Body of pancreas (tissue), 4 donors: ENCODE measurements at regions not wholly inside any gene's neighbourhood (a gene's known extent, or its start where the extent isn't known, plus 50 kb on each side); places are given as distances from the start of the nearest gene placed in this dataset.

ENCODE experiments used
- POLR2A ChIP-seq, 3 donors: fragments of 450-650 bp; IDR thresholded peaks; one replicate each; pipeline ENCODE4 v1.6.1; 2016; ENCODE audit warnings: antibody characterized with exemption in 3 of 3, mild to moderate bottlenecking in 2 of 3
- TF ChIP-seq, protein P1 (sequence below), 7 experiments: fragments of 450-650 bp in 4 of 7; fragments of 200-600 bp in 3 of 7; sonication (generic) in 3 of 7; IDR thresholded peaks; one replicate each; pipeline ENCODE4 v1.5.1; 2016 to 2019; ENCODE audit warnings: antibody characterized with exemption in 7 of 7

DNA sequence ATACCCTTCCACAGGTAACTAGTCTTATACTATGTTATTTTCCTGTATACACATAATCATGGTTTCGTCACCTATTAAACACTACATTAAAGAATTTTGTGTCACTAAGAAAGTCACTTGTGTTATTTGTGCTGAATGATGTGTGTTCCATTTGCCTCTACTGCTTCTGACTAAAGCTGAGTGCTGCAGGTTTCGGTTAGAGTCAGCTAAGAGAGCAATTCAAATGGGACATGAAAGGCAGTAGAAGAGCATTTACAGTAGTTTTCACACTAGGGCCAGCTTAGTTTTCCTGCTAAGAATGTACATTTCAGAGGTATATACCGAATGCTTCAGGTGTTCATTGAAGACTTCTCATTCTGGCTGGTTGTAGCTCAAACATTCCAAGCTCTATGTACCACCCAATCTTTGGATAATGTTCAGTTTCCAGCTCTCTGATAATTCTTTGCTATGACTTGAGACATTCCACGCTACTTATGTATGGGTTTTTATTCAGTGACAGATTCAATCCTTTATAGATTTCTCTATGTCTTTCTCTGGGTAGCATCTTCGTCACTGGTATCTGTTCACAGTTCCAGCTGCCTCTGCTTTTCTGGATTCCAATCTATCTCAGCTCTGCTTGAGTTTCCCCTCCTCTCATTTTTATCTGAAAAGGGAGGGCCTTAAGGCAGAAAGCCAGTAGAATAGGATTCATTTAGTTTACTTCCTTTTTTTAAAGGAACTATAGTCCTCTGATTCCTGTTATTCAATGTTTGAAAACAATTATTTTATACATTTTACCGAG lies 164.4 kb downstream of the CXXC4 start:
- TF ChIP-seq, protein P1, sequence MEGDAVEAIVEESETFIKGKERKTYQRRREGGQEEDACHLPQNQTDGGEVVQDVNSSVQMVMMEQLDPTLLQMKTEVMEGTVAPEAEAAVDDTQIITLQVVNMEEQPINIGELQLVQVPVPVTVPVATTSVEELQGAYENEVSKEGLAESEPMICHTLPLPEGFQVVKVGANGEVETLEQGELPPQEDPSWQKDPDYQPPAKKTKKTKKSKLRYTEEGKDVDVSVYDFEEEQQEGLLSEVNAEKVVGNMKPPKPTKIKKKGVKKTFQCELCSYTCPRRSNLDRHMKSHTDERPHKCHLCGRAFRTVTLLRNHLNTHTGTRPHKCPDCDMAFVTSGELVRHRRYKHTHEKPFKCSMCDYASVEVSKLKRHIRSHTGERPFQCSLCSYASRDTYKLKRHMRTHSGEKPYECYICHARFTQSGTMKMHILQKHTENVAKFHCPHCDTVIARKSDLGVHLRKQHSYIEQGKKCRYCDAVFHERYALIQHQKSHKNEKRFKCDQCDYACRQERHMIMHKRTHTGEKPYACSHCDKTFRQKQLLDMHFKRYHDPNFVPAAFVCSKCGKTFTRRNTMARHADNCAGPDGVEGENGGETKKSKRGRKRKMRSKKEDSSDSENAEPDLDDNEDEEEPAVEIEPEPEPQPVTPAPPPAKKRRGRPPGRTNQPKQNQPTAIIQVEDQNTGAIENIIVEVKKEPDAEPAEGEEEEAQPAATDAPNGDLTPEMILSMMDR (IDR thresholded peaks at IDR 0.05): no peak
- TF ChIP-seq POLR2A (IDR thresholded peaks at IDR 0.05): no peak
